ENCODE measurements at regions not wholly inside any gene's neighbourhood (a gene's known extent, or its start where the extent isn't known, plus 50 kb on each side); places are given as distances from the start of the nearest gene placed in this dataset.

GRCh38 chr10:52946486-52946885, 173.9 kb upstream of the MBL2 start:
- TF ChIP-seq, protein P1, sequence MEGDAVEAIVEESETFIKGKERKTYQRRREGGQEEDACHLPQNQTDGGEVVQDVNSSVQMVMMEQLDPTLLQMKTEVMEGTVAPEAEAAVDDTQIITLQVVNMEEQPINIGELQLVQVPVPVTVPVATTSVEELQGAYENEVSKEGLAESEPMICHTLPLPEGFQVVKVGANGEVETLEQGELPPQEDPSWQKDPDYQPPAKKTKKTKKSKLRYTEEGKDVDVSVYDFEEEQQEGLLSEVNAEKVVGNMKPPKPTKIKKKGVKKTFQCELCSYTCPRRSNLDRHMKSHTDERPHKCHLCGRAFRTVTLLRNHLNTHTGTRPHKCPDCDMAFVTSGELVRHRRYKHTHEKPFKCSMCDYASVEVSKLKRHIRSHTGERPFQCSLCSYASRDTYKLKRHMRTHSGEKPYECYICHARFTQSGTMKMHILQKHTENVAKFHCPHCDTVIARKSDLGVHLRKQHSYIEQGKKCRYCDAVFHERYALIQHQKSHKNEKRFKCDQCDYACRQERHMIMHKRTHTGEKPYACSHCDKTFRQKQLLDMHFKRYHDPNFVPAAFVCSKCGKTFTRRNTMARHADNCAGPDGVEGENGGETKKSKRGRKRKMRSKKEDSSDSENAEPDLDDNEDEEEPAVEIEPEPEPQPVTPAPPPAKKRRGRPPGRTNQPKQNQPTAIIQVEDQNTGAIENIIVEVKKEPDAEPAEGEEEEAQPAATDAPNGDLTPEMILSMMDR (IDR thresholded peaks at IDR 0.05), result no peak
- no peak for TF ChIP-seq POLR2A (IDR thresholded peaks at IDR 0.05)
